PC-3 (cell line): ENCODE measurements at regions not wholly inside any gene's neighbourhood (a gene's known extent, or its start where the extent isn't known, plus 50 kb on each side); places are given as distances from the start of the nearest gene placed in this dataset.

Experiments
- CTCF ChIP-seq: fragments of 300-600 bp; sonication (generic); conservative IDR thresholded peaks from 2 replicates; pipeline ENCODE4 v1.5.1; 2017; ENCODE audit warnings: antibody characterized with exemption, low read depth, mild to moderate bottlenecking, low read length
- EZH2 ChIP-seq: fragments of 300-600 bp; sonication (generic); IDR thresholded peaks from one replicate; pipeline ENCODE4 v1.6.1; 2017; ENCODE audit warnings: antibody characterized with exemption, mild to moderate bottlenecking, low read length; ENCODE audit not compliant: unreplicated experiment

- TF ChIP-seq EZH2 (no peak), CTCF (peak; percentile 74)
These were observed 61.2 kb upstream of the JAK2 start for GRCh38 chr9:4923580-4924544.
